ENCODE measurements at regions not wholly inside any gene's neighbourhood (a gene's known extent, or its start where the extent isn't known, plus 50 kb on each side); places are given as distances from the start of the nearest gene placed in this dataset.

GRCh38 chr5:115391780-115392179 is 95.3 kb upstream of the CCDC112 start:
- H3K27me3 ChIP-seq (replicated peaks in 1 of 2; ENCODE audit: control insufficient read depth in 2 of 2, insufficient read depth in 2 of 2, low read length in 1 of 2) = no peaks in the 10 kb centered on the region
- ATAC-seq = no peak
- no peak for FAIRE-seq
- ChIA-PET RAD21 (ENCODE audit: unreplicated experiment) (interaction anchor here (1.7 kb wide), 1 partner anchor 153 kb away, joined by 5 read pairs; the partner anchor contains the start of gene FEM1C), CTCF (interaction anchor here (1.6 kb wide), 2 partner anchors 16 to 76 kb away, joined by 3 to 4 read pairs; no protein-coding TSS in a partner anchor), POLR2A (no interaction called here), SMC1A (ENCODE audit: uncharacterized antibody, unreplicated experiment) (interaction anchor here (1.2 to 1.9 kb wide), 4 partner anchors 11 to 81 kb away, joined by 3 to 4 read pairs (median 3); no protein-coding TSS in a partner anchor)
- no peaks in the 10 kb centered on the region for H3K79me2 ChIP-seq (ENCODE audit: control insufficient read depth, insufficient read depth, low read length)
- no peak overlapping the region for H3K4me3 ChIP-seq
- 63% methylated on average over 5 of the region's 5 CpGs for WGBS (ENCODE audit: insufficient coverage, insufficient replicate concordance, low lambda C conversion rate, missing lambda C conversion rate)
- no peak for DNase-seq (ENCODE audit: low read depth, low spot score)
- no peaks in the 10 kb centered on the region for H4K20me1 ChIP-seq (ENCODE audit: control insufficient read depth, insufficient read depth)
- H2AFZ ChIP-seq (ENCODE audit: control insufficient read depth, low read depth, low read length) = no peak overlapping the region
- no peak overlapping the region for H3K9ac ChIP-seq (ENCODE audit: control insufficient read depth, insufficient read depth, low read length)
- intact Hi-C loops (cut with micrococcal nuclease; ENCODE audit: unreplicated experiment) = loop anchor here (5.0 kb wide), 1 partner anchor 196 kb away; no protein-coding TSS in a partner anchor
- no peak overlapping the region for H3K27ac ChIP-seq (ENCODE audit: control insufficient read depth, insufficient read depth)
- no TSS peak for BruUV-seq (replicated peaks)
- no peaks in the 10 kb centered on the region for H3K36me3 ChIP-seq (ENCODE audit: control insufficient read depth in 2 of 2, insufficient read depth in 2 of 2, low read length in 1 of 2)
- in situ Hi-C loops (cut with MboI) = no loop called here
- H3K4me1 ChIP-seq (ENCODE audit: control insufficient read depth, insufficient read depth, low read length) = no peaks in the 10 kb centered on the region
- no peaks in the 10 kb centered on the region; the same call in 2 of the 3 replicates for H3K9me3 ChIP-seq (replicated peaks; ENCODE audit: control insufficient read depth, insufficient read depth, low read length)
- no peak for TF ChIP-seq ZSCAN29 (IDR thresholded peaks at IDR 0.05)
- no peak for TF ChIP-seq RUNX3 (IDR thresholded peaks at IDR 0.05; ENCODE audit: low read length)
- no peak for TF ChIP-seq KLF5 (IDR thresholded peaks at IDR 0.05; ENCODE audit: partially characterized antibody)
- no peak for TF ChIP-seq RFX5 (IDR thresholded peaks at IDR 0.05; ENCODE audit: low read depth, low read length)
- TF ChIP-seq, protein P1, sequence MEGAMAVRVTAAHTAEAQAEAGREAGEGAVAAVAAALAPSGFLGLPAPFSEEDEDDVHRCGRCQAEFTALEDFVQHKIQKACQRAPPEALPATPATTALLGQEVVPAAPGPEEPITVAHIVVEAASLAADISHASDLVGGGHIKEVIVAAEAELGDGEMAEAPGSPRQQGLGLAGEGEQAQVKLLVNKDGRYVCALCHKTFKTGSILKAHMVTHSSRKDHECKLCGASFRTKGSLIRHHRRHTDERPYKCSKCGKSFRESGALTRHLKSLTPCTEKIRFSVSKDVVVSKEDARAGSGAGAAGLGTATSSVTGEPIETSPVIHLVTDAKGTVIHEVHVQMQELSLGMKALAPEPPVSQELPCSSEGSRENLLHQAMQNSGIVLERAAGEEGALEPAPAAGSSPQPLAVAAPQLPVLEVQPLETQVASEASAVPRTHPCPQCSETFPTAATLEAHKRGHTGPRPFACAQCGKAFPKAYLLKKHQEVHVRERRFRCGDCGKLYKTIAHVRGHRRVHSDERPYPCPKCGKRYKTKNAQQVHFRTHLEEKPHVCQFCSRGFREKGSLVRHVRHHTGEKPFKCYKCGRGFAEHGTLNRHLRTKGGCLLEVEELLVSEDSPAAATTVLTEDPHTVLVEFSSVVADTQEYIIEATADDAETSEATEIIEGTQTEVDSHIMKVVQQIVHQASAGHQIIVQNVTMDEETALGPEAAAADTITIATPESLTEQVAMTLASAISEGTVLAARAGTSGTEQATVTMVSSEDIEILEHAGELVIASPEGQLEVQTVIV (IDR thresholded peaks at IDR 0.05; ENCODE audit: borderline replicate concordance, partially characterized antibody) = no peak
- TF ChIP-seq SIN3A (IDR thresholded peaks at IDR 0.05; ENCODE audit: low read depth, low read length) = no peak
- no peak for TF ChIP-seq DPF2 (IDR thresholded peaks at IDR 0.05)
- no peak for TF ChIP-seq SKIL (IDR thresholded peaks at IDR 0.05; ENCODE audit: low read depth, poor library complexity, severe bottlenecking)
- no peak overlapping the region for H3K4me2 ChIP-seq (ENCODE audit: control insufficient read depth, insufficient read depth)

Measured in GM12878 (cell line).